HG02973 (cell line): ENCODE measurements at regions not wholly inside any gene's neighbourhood (a gene's known extent, or its start where the extent isn't known, plus 50 kb on each side); places are given as distances from the start of the nearest gene placed in this dataset.
"Not testable (repeated sequence)": the region's sequence is repeated elsewhere in the genome, so short reads cannot be mapped to it uniquely, and the experiment has no call there.

Experiments used
- ATAC-seq: cut with Tn5 transposase; IDR thresholded peaks from one replicate; pipeline ENCODE4 v1.9.1; 2021; ENCODE audit warnings: moderate library complexity; ENCODE audit not compliant: unreplicated experiment

DNA sequence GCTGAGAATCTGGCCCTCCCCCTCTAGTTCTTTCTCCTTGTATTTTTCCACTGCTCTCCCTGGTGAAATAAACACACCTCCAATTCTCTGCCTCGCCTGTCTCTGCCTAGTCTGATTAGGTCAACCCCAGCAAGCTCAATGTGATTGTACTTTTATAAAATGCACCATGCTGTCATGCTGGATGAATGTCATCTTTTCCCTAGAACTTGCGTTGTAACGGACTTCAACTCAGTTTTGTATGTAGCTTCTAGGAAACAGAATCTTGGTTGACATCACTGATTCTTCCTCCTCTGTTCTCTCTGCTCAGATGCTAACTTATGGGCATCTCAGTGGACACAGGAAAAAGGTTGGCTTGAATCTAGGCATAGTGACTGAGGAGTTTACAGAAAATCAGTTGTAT is 261.9 kb upstream of the ISX start:
- ATAC-seq, result no peak

DNA sequence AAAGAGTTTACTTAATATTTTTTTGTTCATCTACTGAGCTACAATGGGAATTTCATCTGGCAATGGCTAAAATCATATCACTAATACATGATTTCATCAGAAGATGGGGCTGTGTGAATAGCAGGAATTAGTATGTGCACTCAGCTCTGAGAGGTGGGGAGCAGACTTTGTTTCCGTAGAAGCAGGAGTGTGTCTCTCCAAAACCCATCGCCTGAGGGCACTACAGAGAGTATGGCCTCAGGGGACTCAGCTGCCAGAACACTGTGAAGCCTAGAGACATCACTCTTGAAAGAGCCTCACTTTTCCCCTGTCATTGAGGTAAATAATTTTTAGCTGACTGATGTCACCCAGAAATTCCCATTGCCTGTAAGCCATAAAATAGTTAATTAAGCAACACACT is 261.4 kb upstream of the ISX start:
- no peak for ATAC-seq

DNA sequence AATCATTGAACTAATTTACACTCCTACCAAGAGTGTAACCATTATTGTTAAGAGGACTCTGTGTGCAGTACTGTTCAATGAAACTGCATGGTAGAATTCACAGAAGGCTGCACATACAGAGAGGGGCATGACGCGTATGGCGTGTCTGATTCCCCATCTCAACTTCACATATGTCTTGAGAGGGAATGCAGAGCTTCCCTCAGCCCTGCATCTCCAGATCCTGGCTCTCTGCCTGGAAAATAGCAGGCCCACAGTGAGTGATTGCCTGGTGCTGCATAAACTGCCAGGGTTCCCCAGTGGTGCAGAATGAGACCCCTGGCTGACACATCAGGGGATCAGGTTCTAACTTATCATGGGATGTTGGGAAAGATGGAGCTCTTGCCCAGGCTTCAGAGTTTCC is 260.2 kb upstream of the ISX start:
- ATAC-seq, result no peak

DNA sequence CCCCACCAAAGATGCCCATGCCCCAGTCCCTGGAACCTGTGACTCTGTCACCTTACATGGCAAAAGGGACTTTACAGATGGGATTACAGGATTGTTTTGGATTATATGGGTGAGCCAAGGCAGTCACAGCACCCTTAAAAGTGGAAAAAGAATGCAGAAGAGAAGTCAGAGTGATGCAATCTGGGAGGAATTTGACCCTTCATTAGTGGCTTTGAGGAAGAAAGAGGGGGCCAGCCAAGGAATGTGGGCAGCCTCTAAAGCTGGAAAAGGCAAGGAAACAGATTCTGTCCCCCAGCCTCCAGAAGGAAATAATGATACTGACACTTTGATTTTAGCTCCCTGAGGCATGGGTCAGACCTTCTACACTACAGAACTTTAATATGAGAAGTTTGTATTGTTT is 257.3 kb upstream of the ISX start:
- ATAC-seq, result no peak

DNA sequence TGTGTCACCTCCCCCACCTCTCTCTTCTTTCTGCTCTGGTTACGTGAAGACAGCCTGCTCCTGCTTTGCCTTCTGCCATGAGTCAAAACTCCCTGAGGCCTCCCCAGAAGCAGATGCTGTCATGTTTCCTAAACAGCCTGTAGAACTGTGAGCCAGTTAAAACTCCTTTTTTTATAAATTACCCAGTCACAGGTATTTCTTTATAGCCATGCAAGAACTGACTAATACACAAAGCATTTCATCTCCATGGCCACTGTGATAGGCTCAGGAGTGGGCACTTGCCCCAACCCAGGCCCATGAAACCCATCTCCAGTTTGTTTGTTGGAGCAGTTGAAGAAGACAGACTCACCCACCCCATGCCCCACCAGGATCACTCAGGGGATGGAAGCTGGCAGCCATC is 253.3 kb upstream of the ISX start:
- no peak for ATAC-seq

DNA sequence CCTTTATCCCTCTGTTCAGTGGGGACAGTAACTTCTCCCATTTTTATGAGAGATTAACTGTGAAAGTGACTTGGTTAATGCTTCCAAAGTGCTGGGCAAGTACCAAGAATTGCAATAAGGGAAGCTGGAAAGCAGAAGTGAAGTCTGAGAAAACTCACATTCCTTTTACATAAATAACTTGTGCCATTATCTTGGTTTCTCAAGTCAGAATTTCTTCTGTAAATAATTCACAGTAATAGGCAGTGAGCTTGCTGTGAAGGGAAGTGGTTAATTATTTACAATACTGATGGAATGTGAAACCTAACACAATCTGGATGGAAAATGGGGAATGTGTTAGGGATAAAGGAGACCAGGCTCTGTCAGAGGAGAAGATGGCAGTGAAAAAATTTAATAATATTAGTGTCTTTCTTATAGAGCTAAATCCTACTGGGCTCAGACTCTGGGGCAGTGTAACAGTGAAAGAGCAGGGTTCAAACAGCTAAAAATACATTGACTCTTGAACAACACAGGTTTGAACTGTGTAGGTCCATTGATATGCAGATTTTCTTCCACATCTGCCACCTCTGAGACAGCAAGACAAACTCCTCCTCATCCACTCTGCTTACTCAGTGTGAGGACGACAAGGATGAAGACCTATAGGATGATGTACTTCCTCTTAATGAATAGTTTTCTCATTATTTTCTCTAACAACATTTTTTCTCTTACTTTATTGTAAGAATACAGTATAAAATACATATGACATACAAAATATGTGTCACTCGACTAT is 251.5 kb upstream of the ISX start:
- no peak for ATAC-seq

- ATAC-seq, result no peak
These were observed 236.5 kb upstream of the ISX start for GRCh38 chr22:34829485-34829884.

GRCh38 chr22:34834059-34834458 is 231.9 kb upstream of the ISX start:
- no peak for ATAC-seq

GRCh38 chr22:34834541-34834940 is 231.4 kb upstream of the ISX start:
- ATAC-seq, result not testable (repeated sequence)

DNA sequence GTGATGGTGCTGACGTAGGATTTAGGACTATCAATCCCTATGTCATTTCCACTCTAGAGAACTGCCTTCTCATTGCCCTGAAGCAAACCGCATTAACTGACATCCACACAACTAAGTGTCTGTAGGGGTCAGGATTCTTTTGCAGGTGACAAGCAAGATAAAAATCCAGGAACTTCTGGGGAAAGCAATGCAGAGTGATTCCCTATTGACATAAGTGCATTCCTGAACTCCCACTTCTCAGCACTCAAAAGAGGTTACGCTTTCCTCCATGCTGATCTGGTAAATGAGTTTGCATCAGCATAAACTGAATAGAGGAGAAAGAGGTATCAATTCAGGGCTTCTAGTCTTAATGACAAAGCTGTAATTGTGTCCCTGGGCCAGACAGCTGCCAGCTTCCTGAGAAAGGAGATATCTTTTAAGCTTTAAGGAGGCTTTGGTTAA is 224.6 kb upstream of the ISX start:
- ATAC-seq, result no peak

GRCh38 chr22:34841911-34842310 is 224.0 kb upstream of the ISX start:
- no peak for ATAC-seq

- ATAC-seq, result no peak
These were observed 223.3 kb upstream of the ISX start for GRCh38 chr22:34842630-34843029.

GRCh38 chr22:34843743-34844142 is 222.2 kb upstream of the ISX start:
- ATAC-seq, result not testable (repeated sequence)

DNA sequence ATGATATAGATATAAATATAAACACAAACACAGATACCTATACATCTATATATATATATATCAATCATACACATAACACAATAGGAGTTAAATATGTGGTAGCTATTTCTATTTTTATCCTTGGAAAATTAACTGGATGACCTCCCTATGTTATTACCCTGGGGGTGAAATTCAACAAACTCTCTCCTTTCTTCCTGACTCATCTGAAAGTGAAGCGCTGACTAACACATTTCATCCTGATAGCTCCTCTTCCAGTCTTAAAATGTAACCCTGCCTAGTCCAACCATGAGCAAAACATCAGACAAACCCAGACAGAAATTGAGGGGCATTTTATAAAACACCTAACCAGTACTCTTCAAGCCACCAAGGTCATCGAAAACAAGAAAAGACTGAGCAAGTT is 220.6 kb upstream of the ISX start:
- no peak for ATAC-seq

- ATAC-seq, result peak; percentile 82
These were observed 218.9 kb upstream of the ISX start for GRCh38 chr22:34847072-34847471.

DNA sequence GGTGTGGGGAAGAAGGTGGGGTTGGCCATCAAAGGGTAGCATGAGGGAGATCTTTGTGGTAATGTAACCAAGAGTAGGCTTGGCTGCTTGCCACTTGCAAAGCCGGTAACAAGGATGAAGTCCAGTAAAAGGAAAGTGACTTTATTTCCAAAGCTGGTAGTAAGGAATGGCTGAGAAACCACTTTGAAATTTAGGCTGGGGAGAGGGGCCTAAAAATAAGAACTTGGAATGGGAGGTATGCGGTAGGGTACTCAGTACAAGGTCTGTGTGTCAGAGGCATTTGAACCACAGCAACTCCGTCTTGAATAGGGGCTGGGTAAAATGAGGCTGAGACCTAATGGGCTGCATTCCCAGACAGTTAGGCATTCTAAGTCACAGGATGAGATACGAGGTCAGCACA is 216.0 kb upstream of the ISX start:
- ATAC-seq, result no peak

DNA sequence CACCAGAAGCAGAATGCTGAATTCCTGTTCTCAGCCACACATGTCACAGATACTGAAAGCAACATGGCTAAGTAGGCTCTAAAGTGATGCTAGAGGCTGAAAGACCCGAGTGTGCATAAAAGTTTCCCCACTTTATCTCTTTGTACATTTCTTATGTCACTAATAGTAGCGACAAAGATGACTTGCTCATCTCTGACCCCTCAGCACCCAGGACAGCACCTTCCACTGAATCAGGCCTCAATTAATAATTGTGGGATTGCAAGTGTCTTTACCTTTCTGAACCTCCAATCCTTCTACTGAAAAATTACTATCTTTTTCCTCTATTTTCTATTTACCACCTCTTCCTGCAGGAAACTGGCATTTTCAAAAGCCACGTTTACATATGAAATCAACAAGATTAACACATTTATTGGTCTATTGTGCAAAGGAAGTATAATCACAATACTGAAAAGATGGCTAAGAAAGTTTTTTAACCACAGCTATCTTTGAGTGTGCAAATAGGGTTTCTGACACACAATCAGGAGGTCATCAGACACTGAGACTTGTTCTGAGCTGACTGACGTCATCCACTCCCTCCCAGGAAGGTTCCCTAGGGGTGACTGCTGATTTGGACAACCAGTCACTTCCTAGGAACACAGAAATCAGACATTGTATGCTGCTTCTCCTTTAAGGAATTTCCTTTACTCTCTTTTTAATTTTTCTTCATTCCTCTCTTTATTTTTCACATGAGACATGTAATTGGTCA is 213.9 kb upstream of the ISX start:
- no peak for ATAC-seq

DNA sequence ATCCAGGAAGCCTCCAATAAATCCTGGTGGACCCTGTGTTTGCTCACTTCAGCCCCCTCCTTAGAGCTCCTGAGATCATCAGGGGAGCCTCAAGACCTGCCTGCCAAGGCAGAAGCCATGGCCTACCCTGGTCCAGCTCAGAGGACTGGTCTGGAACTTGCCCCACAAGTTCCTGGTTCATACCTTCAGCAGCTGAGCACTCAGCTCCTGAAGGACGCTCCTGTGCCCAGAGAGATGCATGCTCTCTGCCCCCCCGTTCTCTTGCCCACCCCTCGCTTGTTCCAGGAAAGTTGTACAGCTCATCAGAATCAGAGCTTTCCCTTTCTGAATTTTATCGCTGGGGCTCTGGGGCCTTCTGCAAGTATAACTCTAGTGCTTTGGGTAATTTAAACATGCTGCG is 210.5 kb upstream of the ISX start:
- ATAC-seq, result no peak

DNA sequence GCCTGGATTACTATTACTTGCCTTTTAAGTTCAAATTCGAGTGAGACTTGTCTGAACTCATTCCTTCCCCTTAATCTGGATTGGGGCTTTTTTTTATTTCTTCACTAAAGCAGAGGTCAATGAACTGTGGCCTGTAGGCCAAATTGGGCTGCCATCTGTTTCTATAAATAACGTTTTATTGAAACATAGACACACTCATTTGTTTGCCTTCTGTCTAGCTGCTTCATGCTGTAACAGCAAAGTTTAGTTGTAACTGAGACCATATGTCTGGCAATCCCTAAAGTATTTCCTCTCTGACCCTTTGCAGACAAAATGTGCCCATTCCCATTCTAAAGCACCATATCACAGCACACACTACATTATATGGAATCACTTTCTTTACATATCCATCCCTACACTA is 207.9 kb upstream of the ISX start:
- ATAC-seq, result no peak

GRCh38 chr22:34861787-34862186 is 204.2 kb upstream of the ISX start:
- ATAC-seq, result no peak

GRCh38 chr22:34866081-34866480 is 199.9 kb upstream of the ISX start:
- ATAC-seq, result no peak

DNA sequence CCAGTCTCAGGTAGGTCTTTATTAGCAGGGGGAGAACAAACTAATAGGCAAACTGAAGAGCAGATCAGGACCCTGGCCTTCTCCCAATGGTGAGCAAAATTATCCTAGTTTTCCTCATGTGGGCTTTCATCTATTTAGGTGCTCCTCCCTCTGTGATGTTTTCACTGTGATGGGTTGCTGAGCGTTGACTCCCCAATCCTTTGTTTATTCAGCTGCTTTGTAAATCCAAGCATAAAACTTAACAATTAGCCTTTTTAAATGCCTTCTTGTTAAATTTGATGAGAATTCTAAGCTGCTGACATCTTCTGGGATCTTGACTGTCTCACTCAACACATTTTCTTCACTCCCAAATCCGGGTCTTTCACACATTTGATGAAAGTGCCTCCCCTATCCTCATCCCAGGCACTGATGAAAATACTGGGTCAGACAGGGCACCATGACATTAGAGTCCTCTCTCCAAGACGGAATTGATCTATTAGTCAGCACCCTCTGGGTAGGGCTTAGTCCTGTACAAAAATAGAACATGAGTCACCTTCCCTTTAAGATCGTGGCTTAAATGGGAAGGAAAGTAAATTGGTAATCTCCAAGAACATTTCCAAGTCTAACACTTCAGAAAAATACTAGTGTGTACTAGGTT is 199.3 kb upstream of the ISX start:
- ATAC-seq, result no peak
